Heart left ventricle (tissue), 16 donors: ENCODE measurements at regions not wholly inside any gene's neighbourhood (a gene's known extent, or its start where the extent isn't known, plus 50 kb on each side); places are given as distances from the start of the nearest gene placed in this dataset.

Experiments used
- ATAC-seq, 4 donors: fragments of 200-7000 bp; cut with Tn5 transposase; one replicate each; pipeline ENCODE4 v1.9.1; 2020 to 2022; ENCODE audit warnings: moderate library complexity in 4 of 4, mild to moderate bottlenecking in 3 of 4, moderate number of reproducible peaks in 1 of 4
- DNase-seq, 5 donors: peaks; one replicate each; pipeline ENCODE4 v3.0.0-alpha.2; 2020
- H3K27ac ChIP-seq, 12 donors: fragments of 200-600 bp; sonication (generic) in 4 of 12; one replicate each; pipeline versions ENCODE4 v1.5.0 to v1.8.0; 2016 to 2022; ENCODE audit warnings: mild to moderate bottlenecking in 2 of 12
- H3K27me3 ChIP-seq, 9 donors: fragments of 200-600 bp; sonication (generic) in 2 of 9; one replicate each; pipeline versions ENCODE4 v1.5.1 to v1.8.0; 2016 to 2022; ENCODE audit warnings: mild to moderate bottlenecking in 3 of 9
- H3K36me3 ChIP-seq, 9 donors: fragments of 200-600 bp; sonication (generic) in 2 of 9; one replicate each; pipeline versions ENCODE4 v1.5.0 to v1.8.0; 2018 to 2022; ENCODE audit warnings: mild to moderate bottlenecking in 2 of 9
- H3K4me1 ChIP-seq, 12 donors: fragments of 200-600 bp; sonication (generic) in 4 of 12; one replicate each; pipeline versions ENCODE4 v1.5.0 to v1.8.0; 2016 to 2022; ENCODE audit warnings: mild to moderate bottlenecking in 3 of 12
- H3K4me3 ChIP-seq, 12 donors: fragments of 200-600 bp; sonication (generic) in 4 of 12; one replicate each; pipeline versions ENCODE4 v1.5.0 to v1.8.0; 2017 to 2022; ENCODE audit warnings: mild to moderate bottlenecking in 9 of 12, moderate library complexity in 4 of 12
- H3K9me3 ChIP-seq, 12 donors: fragments of 200-600 bp; sonication (generic) in 4 of 12; one replicate each; pipeline versions ENCODE4 v1.5.0 to v1.8.0; 2016 to 2022; ENCODE audit warnings: mild to moderate bottlenecking in 1 of 12
- POLR2A ChIP-seq, 2 donors: fragments of 450-650 bp; IDR thresholded peaks; one replicate each; pipeline ENCODE4 v1.6.1; 2017; ENCODE audit warnings: antibody characterized with exemption in 2 of 2, mild to moderate bottlenecking in 2 of 2, moderate library complexity in 2 of 2
- WGBS, 4 donors: extraction: QIAGEN DNeasy Blood & Tissue Kit in 2 of 4; methylation state at CpG; one replicate each; pipeline versions ENCODE4 v1.1.5 to v1.1.7; 2013 to 2018; 5-methylcytosine and 5-hydroxymethylcytosine counted together
- intact Hi-C, 10 donors: fragments of 100-400 bp; cut with DNase I; formaldehyde crosslinking; loops; one replicate each; pipeline versions ENCODE4 v1.11.1 to v1.14.2; 2022
- TF ChIP-seq, protein P1 (sequence below), 12 donors: fragments of 200-600 bp; sonication (generic) in 4 of 12; IDR thresholded peaks; one replicate each; pipeline versions ENCODE4 v1.5.0 to v1.8.0; 2018 to 2022; ENCODE audit warnings: antibody characterized with exemption in 12 of 12, mild to moderate bottlenecking in 5 of 12
- donor health status: ischemic (EF 13 %, LVEDD 7.1; RV severe dilation, severe dysfunction).
- donor health status: healthy with polysubstance abuse.
- donor health status: DM: no; HTN: yes; CAD: no.
- donor health status: DM: no; HTN: no; CAD: no.
- donor health status: ischemic (EF 25% LVEDD 6.9; RV normal size, moderate dysfunction).
- donor health status: ischemic (EF 25% LVEDD 5.7; RV mildly dilated, moderate dysfunction).
- donor health status: healthy.
- donor health status: DM: yes; HTN: yes; CAD: no.
- donor health status: ischemic (EF 35%, LVEDD 5.7; RV mildly dilated, moderate dysfunction).
- donor health status: nonischemic (EF 11% LVEDD 7.7; RV severe dilation, severe dysfunction).
- donor health status: DM: yes; HTN: yes; CAD: no.
- donor health status: PGD.
- donor health status: ischemic (EF 29% LVEDD 5.4; RV normal size, mild dysfunction).
- donor health status: nonischemic (EF 23%, LVEDD 6.1; RV moderate dilation, normal function).

DNA sequence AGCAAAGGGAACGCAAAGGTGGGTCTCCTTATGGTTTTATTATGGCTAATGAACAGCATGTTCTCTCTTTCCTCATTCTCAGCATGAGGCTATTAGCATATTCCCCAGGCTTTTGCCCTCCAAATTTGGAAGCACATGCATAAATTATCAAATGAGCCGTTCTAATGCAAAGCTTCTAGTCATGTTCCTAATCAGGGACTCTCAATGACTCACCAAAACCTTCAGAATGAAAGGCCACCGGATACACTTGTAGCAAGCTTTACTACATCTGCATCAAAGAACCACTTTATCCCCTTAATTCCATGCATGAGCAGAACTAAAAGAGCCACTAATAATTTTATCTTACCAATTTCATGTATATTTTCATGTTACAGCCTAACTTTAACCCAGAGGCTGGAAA is 310.5 kb downstream of the LRATD1 start:
- Histone ChIP-seq H3K4me1 (no peaks in the 10 kb centered on the region), H3K36me3 (no peaks in the 10 kb centered on the region), H3K27me3 (no peaks in the 10 kb centered on the region), H3K27ac (no peak overlapping the region), H3K9me3 (peaks cover 0 to 14% (median 0%) of the 10 kb centered on the region in 12 donors), H3K4me3 (no peak overlapping the region)
- ATAC-seq (no peak), DNase-seq (no peak)
- 81 to 84% (median 82%) methylated on average over 3 of the region's 3 CpGs for WGBS, 4 donors
- intact Hi-C loops: no loop called here
- TF ChIP-seq, protein P1, sequence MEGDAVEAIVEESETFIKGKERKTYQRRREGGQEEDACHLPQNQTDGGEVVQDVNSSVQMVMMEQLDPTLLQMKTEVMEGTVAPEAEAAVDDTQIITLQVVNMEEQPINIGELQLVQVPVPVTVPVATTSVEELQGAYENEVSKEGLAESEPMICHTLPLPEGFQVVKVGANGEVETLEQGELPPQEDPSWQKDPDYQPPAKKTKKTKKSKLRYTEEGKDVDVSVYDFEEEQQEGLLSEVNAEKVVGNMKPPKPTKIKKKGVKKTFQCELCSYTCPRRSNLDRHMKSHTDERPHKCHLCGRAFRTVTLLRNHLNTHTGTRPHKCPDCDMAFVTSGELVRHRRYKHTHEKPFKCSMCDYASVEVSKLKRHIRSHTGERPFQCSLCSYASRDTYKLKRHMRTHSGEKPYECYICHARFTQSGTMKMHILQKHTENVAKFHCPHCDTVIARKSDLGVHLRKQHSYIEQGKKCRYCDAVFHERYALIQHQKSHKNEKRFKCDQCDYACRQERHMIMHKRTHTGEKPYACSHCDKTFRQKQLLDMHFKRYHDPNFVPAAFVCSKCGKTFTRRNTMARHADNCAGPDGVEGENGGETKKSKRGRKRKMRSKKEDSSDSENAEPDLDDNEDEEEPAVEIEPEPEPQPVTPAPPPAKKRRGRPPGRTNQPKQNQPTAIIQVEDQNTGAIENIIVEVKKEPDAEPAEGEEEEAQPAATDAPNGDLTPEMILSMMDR (IDR thresholded peaks at IDR 0.05): no peak
- TF ChIP-seq POLR2A (IDR thresholded peaks at IDR 0.05): no peak

DNA sequence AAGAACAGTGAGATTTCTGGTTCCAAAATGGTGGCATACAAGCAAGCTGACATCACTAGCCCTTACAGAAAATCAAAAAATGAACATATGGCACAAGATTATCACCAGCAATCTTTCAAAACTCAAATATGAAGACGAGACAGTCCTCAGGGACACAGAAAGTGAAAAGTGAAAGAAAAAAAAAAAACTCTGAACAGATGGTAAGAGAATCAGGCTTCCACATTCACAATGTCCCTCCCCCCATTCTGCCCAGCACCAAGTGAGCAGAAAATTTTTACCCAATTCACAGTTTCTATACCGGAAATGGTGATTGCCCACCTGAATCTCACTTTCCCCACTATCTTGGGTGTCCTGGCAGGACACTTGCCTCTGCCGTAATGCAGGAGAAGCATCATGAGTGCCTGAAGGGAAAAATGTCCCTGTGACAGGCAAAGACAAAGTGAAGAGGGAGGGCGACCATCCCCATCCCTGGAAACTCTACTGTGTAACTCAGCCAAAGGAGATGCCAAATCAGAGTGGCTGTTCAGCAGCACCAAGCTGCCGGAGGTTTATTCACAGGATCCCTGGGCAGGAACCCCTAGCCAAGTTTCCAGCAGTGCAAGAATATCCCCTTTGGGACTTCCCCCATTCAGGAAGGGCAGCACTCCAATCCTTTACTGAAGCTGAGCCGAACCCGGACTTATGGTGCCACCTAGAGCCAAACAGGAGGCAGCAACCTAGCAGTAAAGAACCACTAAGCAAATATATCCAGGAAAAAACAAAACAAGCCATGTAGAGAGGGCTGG is 312.2 kb downstream of the LRATD1 start:
- no peak for TF ChIP-seq POLR2A (IDR thresholded peaks at IDR 0.05)
- TF ChIP-seq, protein P1 (IDR thresholded peaks at IDR 0.05): peak in 1 of 12 donors; percentile 12
- H3K4me1 ChIP-seq: no peaks in the 10 kb centered on the region
- H3K4me3 ChIP-seq: no peak overlapping the region
- WGBS, 4 donors: 55 to 59% (median 57%) methylated on average over 6 to 7 of the region's 7 CpGs
- no peak for DNase-seq
- no peaks in the 10 kb centered on the region for H3K27me3 ChIP-seq
- no peak for ATAC-seq
- no peaks in the 10 kb centered on the region for H3K36me3 ChIP-seq
- peaks cover 0 to 14% (median 0%) of the 10 kb centered on the region in 12 donors for H3K9me3 ChIP-seq
- H3K27ac ChIP-seq: no peak overlapping the region
- intact Hi-C loops: no loop called here

DNA sequence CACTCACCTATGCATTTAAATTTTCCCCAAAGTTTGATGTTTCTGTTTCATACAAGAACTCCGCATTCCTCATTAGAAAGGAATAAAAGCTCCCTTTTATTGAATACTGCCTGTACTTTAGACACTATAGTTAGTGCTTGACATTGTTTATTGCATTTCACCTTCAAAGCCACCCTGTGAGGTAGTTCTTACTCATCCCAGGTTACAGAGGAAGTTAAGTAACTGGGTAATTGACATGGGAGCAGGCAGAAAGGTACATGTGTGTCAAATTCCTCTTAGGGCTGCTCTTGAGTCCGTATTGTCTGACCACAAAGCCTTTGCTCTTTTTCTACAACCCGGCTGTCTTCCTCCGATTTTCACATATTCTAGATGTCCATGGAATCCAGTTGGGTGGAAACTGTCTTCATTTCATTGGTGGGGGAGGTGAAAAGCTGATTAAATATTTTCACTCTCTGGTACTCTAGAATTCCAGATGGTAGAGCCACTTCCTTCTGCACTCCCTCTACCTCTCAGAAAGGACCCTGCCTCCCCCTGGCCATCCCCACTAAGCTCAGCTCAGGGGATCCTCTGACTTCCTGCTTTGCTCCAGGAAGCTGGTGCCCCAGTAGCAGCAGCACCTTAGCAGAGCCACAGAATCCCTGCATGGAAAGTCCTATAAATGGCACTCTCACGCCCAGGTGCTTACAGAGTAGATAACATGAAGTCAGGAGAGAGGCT is 319.2 kb downstream of the LRATD1 start:
- H3K4me1 ChIP-seq: no peaks in the 10 kb centered on the region
- DNase-seq (no peak), ATAC-seq (no peak)
- H3K36me3 ChIP-seq: no peaks in the 10 kb centered on the region
- TF ChIP-seq POLR2A (IDR thresholded peaks at IDR 0.05): no peak
- TF ChIP-seq, protein P1 (IDR thresholded peaks at IDR 0.05): no peak
- H3K9me3 ChIP-seq: no peaks in the 10 kb centered on the region
- H3K27ac ChIP-seq: no peak overlapping the region
- intact Hi-C loops: no loop called here
- WGBS, 4 donors: 80 to 86% (median 81%) methylated on average over 5 of the region's 5 CpGs
- H3K4me3 ChIP-seq: no peak overlapping the region
- no peaks in the 10 kb centered on the region for H3K27me3 ChIP-seq

DNA sequence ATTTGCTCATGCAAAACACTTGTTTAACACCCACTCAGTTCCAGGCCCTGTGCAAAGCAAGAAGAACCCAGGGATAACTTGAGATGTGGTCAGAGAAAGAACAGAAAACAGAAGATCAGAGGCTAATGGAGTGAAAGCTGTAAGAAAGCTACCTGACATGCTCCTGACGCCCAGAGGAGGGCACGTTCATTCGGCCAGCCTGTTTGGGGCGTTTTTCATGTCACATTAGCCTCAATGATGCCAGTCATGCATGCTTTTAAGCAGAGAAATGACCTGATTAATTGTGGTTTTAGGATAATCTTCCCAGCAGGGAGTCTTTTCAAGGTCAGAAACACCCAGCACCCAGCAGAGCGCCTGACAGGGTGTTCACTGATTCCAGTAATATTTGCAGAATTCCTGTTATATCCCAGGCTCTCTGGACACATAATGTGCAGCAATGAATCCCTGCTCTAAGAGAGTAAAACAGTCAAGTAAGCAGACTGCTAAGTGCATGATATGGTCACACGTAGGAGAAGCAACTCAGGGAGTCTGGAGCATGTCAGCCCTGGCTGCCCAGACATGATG is 320.0 kb downstream of the LRATD1 start:
- Histone ChIP-seq H3K4me3 (no peak overlapping the region), H3K27ac (no peak overlapping the region), H3K27me3 (no peaks in the 10 kb centered on the region), H3K36me3 (no peaks in the 10 kb centered on the region), H3K4me1 (no peaks in the 10 kb centered on the region), H3K9me3 (no peaks in the 10 kb centered on the region)
- TF ChIP-seq, protein P1 (IDR thresholded peaks at IDR 0.05): no peak
- TF ChIP-seq POLR2A (IDR thresholded peaks at IDR 0.05): no peak
- DNase-seq (no peak), ATAC-seq (no peak)
- 60 to 74% (median 69%) methylated on average over 6 of the region's 6 CpGs for WGBS, 4 donors
- intact Hi-C loops: no loop called here
